SIG-M5 treated with dmso at 0.1 percent for 504 hours (cell line): ENCODE measurements at regions not wholly inside any gene's neighbourhood (a gene's known extent, or its start where the extent isn't known, plus 50 kb on each side); places are given as distances from the start of the nearest gene placed in this dataset.

Source experiments
- DNase-seq: peaks from one replicate; lab custom pipeline; 2025; ENCODE audit not compliant: unreplicated experiment; lab: John Stamatoyannopoulos, UW

GRCh38 chr9:26579056-26579455 lies 313.5 kb downstream of the CAAP1 start:
- no peak for DNase-seq

GRCh38 chr9:26574898-26575440 lies 317.6 kb downstream of the CAAP1 start:
- no peak for DNase-seq

DNA sequence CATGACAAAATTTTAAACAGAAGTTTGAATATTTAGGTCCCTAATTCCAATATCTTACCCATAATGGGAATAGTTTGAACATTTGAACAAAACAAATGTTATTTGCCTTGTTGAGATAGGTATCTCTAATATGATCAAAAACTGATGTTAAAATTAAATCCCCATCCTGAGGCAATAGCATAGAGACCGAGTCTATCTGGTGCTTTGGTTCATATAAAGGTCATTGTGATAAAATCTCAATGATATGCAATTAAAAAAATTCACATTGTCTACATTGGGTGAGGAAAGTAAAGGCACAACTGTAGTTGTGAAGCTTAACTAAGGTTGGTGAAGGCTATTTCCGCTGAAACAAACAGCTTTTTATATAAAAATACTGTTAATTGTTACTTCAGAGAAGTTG lies 318.3 kb downstream of the CAAP1 start:
- no peak for DNase-seq

GRCh38 chr9:26567976-26568375 lies 324.6 kb downstream of the CAAP1 start:
- no peak for DNase-seq

GRCh38 chr9:26566141-26566540 lies 326.5 kb downstream of the CAAP1 start:
- no peak for DNase-seq

DNA sequence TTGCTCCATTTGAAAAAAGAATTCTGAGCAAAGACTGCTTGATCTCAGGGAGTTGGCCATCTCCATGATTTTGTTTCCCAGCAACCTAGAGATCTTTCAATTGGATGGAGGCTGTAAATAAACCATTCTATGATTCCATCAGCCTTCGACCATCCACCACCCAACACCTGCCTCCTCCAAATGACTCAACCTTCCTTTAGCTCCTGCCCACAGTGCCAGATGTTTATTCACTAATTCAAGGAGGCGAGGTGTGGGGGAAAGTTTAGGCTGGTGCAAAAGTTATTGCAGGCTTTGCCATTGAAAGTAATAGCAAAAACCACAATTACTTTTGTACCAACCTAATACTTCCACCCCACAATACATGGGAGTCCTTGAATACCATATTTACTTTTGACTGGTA lies 327.5 kb downstream of the CAAP1 start:
- no peak for DNase-seq

GRCh38 chr9:26562338-26562737 lies 330.3 kb downstream of the CAAP1 start:
- no peak for DNase-seq

DNA sequence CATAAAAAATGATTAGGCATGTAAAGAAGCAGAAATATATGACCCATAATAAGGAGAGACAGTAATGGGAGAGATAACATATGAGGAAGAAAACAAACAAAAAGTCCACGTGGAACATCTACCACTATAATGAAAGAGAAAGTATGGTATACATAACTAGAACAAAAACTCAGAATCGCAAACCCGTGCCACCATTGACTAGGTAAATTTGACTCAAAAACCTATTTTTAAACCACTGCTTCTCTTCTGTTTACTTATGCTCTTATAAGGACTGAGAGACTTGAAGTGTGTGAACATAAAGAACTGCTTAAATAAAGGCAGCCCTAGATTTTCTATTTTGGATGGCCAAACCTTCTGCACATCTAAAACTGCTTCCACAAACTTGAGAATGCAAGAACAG lies 330.7 kb downstream of the CAAP1 start:
- no peak for DNase-seq

GRCh38 chr9:26559506-26559905 lies 333.1 kb downstream of the CAAP1 start:
- DNase-seq = no peak

GRCh38 chr9:26551971-26552370 lies 340.6 kb downstream of the CAAP1 start:
- DNase-seq = no peak

GRCh38 chr9:26551451-26551850 lies 341.2 kb downstream of the CAAP1 start:
- DNase-seq = no peak

DNA sequence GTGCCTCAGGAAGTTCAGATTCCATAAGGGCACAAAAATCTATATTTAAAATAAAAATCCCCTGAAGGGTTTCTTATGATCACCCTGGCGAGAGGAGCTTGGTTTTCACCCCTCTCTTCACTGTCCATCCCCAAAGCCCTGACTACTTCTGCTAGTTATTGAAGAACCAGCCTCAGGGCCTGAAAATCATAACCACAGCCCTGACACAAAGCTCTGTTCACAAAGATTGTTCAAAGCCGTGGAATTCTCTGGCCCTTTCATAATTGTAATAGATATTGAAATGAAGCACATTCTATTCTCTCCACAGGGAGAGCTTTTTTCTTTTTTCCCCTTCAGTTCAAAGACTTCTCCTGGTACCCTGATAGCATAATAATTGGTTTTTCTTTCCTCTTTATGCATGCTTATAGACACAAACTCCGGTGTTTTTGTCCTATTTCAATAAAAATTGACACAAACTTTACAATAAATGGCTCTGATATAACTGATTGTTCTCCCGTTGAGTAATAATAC lies 343.8 kb downstream of the CAAP1 start:
- no peak for DNase-seq

DNA sequence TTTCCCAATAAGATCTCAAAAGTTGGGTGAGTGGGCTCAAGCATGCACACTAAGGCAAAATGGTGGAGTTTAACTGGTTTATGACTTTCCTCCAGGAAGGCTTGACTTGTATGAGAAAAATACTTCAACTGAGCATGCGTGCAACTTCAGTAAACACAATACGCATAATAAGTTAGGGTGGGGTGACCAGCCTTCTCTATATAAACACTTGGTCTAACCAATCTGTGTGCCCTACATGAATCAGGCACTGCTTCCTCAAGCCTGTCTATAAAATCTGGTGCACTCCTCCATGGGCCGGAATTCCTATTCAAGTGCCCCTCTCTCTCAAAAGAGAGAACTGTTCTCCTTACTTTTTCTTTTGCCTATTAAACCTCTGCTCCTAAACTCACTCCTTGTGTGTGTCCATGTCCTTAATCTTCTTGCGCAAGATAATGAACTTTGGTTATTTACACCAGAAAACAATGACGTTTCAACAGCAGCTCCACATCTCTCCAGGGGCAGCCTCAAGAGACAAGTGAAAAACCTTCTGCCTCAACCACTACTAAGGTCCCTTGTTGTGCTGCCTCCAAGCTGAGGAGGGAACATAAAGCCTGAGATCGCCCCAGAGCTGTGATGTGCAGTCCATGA lies 352.6 kb downstream of the CAAP1 start:
- DNase-seq = no peak

DNA sequence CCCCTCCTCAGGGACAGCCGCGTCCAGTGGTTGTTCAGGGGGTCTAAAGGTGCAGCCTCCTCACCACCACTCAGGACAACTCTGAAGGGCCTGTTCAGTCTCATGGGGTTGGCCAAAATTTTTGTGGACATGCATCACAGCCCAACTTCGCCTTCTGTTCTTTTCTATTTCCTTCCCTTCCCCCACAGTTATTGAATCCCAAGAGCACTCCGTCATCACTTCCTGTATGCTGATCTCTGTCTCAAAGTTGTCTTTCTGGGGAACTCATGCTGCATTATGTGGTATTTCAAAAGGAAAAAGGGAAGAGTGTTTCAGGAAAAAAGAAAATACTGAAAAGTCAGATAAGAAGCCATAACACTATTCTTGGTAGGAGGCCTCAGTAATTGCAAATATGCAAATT lies 355.4 kb downstream of the CAAP1 start:
- DNase-seq = no peak

- DNase-seq = no peak
These were observed 357.5 kb downstream of the CAAP1 start for GRCh38 chr9:26535151-26535550.

DNA sequence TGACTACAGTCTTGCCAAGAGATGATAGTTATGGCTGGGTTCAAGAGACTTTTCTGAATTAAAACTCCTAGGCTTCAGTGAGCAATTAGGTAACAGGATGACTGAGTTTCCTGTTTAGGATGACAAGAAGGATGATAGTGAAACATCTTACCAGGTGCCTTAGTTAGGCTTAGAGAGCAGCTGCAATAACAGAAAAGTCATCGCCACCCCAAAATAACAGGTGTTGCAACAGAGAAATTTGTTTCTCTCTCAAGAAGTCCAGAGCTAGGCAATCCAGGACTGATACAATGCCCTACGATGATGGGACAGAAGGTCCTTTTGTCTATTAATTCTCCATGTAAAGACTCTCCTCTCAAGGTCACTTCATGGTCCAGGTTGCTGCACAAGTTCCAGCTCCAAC lies 361.8 kb downstream of the CAAP1 start:
- DNase-seq = no peak

DNA sequence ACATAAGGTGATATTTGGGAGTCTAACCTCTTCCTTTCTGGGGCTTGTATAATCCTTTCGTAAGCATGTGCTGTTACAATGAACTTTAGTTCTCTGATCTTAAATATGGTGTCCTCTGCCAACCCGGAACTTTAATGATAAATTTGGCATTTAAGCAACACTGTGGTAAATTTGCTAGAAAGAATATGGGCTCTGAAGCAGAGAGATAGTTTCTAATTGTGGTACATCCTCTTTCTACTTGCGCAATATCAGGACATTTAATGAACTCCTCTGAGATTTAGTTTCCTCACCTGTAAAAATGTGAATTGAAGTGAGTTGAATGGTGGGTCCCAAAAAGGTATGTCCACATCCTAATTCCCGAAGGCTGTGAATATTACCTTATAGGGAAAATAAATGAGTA lies 364.7 kb downstream of the CAAP1 start:
- DNase-seq = peak; percentile 4

- DNase-seq = no peak
These were observed 368.3 kb downstream of the CAAP1 start for GRCh38 chr9:26524267-26524666.

DNA sequence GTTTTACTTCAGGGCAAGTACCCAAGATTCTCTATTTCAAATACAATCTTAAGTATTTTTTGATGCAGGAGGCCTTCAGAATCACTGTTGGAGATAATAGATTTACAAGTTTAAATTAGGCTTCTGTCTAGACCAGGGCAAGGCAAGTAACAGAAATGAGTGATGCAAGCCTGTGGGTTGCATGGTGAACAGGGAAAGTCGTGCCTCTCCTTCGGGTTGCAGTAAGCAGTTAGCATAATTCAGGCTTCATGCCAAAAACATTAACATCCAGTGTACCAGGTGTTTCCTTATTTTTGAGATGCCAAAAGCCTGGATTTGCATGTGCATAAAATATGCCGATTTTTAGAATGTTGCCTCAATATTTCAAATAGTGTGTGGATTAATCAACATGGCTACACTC lies 369.0 kb downstream of the CAAP1 start:
- DNase-seq = no peak

DNA sequence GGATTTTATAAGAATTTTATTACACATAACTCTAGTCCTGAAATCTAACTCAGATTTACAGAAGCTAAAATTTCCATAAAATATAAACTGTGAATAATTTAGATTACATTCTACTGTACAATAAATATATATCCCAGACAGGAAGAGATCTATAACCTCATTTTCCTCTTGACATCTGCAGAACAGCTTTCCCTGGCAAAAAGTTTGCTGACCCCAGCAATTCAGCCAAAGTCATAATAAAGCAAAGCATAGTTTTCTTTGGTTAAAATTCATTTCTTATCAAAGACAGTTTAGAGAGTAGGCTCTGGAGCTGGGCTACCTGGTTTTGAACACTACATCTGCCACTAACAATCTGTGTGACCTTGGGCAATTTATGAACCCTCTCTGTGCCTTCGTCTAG lies 372.5 kb downstream of the CAAP1 start:
- DNase-seq = no peak

DNA sequence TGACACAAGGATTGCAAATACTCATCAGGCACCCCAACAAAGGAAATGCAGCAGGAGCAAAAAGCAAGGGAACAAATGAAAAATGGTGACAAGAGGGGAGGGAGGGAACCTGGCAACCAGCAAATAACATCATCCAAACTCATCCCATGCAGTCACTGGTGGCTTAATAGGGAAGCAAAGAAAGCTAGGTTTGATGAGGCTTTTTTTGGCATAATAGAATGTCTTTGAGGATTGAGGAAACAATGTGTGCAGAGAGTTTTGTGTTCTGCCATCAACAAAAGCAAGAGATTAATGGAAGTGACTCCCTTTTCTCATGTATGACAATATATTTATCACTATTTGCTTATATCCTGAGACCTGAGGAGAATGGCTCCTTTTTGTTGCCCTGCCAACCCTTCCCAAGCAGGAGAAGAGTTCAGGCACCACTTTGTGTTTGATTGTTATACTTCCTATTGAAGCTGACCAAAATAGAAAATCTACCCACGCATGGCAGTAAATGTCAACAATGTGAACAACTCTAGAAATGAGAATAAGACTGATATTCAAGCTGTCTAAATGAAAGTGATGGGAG lies 375.7 kb downstream of the CAAP1 start:
- DNase-seq = no peak

DNA sequence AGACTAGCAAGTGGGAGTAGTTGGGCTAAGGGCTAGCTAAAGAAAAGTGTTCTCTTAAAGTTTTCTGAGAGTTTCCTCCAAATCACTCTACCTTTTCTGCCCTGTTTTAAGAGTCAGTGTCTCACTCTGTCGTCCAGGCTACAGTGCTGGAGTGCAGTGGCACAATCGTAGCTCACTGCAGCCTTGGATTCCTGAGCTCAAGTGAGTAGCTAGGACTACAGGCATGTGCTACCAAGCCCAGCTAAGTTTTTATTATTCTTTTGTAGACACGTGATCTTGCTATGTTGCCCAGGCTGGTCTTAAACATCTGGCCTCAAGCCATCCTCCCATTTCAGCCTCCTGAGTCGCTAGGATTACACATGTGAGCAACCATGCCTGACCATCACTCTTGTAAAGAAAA lies 378.9 kb downstream of the CAAP1 start:
- no peak for DNase-seq

DNA sequence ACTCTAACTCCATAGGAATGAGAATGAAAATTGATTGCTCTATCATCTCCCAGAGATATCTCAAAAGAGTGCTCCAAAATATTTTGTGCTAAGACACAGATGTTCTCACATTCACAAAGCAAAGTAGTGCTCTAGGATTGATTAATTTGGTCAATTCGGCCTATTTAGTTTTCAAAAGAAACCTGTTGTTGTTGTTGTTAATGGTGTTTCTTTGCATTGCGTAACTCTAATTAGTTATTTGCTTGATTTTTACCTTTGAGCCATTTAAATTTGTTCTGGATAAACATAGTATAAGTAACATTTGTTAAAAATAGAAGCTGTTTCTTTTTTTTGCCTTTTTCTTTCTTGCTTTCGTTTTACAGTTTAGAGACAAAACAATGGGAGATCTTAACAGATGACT lies 382.5 kb downstream of the CAAP1 start:
- no peak for DNase-seq
